ENCODE measurements at regions not wholly inside any gene's neighbourhood (a gene's known extent, or its start where the extent isn't known, plus 50 kb on each side); places are given as distances from the start of the nearest gene placed in this dataset.
"Not testable (repeated sequence)": the region's sequence is repeated elsewhere in the genome, so short reads cannot be mapped to it uniquely, and the experiment has no call there.

DNA sequence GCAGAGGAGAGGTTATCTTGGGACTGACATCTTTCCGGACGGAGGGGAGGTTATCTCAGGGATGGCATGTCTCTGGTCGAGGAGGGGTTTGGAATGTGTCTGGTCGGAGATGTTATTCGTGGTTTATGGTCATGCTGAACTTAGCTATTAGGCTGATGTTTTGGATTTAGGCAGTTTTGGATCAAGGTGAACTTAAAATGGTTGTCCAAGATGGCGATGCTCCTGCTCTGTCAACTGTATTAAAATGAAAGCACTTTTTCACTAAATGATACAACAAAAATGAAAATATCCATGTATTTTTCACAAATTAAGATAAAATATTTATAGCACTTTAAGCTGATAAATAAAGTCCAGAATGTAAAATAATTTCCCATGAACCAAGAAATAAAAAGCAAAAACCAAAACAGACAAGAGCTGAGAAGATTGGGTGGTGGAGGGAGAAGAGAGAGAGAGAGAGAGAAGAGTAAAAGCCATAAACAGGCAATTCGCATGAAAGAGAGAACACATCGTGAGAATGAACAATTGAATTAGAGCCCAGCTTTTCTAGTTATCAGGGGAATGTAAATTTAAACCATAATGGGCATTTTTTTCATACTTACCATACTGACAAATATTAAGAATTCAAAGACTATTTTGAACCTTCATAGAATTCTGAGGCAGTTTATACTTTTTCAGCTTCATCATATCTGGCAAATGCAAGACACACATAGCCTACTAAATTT lies 2236.0 kb upstream of the AGA start:
- DNase-seq (ENCODE audit: low spot score) = no peak

DNA sequence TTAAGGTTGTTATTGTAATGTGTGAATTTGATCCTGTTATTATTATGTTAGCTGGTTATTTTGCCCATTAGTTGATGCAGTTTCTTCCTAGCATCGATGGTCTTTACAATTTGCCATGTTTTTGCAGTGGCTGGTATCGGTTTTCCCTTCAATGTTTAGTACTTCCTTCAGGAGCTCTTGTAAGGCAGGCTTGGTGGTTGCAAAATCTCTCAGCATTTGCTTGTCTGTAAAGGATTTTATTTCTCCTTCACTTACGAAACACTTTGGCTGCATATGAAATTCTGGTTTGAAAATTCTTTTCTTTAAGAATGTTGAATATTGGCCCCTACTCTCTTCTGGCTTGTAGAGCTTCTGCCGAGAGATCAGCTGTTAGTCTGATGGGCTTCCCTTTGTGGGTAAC lies 2241.4 kb upstream of the AGA start:
- DNase-seq (ENCODE audit: low spot score) = not testable (repeated sequence)

DNA sequence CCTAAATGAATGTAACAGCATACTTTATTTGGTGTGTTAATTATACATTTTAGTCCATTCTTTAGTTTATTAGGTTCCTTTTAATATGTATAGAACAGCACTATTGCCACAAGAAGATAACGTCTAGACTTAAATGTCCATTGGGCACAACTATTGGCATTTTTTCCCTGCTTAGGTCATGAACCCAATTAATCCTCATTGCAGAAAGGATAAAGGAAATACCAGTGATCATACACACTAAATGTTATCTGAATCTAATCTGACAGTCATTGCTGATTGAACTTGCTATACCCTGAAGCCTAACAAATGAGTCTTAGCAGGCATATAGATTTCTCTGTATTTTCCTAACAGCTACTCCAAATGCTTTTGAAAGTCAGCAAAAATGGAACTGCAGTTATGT lies 2250.0 kb upstream of the AGA start:
- no peak for DNase-seq (ENCODE audit: low spot score)

DNA sequence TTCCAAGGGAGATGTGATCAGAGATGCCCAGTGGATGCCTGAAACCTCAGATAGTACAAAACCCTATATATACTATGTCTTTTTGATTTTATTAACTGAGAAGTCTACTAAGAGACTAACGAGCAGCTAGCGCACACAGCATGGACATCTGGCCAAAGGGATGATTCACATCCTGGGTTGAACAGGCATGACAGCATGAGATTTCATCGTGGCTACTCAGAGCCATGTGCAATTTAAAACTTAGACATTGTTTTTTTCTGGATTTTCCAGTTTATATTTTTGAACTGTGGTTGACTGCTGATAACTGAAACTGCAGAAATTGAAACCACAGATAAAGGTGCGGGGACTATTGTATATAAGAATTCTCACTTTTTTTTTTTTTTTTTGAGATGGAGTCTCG lies 2252.9 kb upstream of the AGA start:
- no peak for DNase-seq (ENCODE audit: low spot score)

GRCh38 chr4:179698321-179698720 lies 2256.1 kb upstream of the AGA start:
- no peak for DNase-seq (ENCODE audit: low spot score)

DNA sequence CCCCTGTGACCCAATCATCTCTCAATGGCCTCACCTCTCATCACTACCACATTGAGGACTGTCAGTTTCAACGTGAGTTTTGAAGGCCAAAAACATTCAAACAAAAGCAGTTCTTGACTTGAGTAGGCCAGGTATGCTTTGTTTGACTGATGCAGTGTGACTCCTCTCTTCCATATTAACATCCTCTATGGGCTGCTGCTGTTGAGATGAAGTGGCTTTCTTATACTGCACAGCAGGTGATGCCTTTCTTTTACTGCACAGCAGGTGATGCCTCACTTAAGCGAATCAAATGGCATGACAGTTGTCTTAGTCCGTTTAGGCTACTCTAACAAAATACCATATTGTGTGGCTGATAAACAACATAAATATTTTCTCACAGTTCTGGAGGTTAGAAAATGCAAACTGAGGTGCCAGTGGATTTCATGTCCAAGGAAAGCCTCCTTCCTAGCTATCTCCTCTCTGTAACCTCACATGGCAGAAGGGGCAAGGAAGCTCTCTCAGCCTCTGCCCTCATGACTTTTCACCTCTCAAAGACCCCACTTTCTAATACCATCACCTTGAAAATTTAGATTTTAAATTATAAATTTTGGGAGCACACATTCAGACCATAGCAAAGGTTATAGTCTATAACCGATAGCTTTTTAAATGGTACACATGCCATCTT lies 2267.9 kb upstream of the AGA start:
- DNase-seq (ENCODE audit: low spot score) = no peak

GRCh38 chr4:179719766-179720450 lies 2277.7 kb upstream of the AGA start:
- DNase-seq (ENCODE audit: low spot score) = no peak

GRCh38 chr4:179726491-179726890 lies 2284.3 kb upstream of the AGA start:
- not testable (repeated sequence) for DNase-seq (ENCODE audit: low spot score)

DNA sequence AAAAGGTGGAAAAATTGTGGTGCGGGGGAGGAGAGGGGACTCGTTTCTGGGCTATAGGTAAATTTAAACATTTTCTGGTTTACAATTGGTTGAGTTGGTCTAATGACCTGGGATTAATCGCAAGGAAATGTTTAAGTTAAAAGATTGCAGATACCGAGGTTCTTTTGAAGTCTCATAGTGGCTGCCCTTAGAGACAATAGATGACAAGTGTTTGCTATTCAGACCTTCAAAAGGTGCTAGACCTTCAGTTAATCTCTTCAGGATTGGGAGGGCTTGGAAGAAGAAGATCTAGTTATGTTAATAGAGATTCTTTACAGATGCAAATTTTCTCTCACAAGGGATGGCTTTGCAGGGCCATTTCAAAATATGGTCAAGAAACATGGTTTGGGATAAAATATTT lies 2286.1 kb upstream of the AGA start:
- no peak for DNase-seq (ENCODE audit: low spot score)

- DNase-seq (ENCODE audit: low spot score) = not testable (repeated sequence)
Observed at GRCh38 chr4:179736820-179737219, 2294.6 kb upstream of the AGA start.

- no peak for DNase-seq (ENCODE audit: low spot score)
Observed at GRCh38 chr4:179738822-179739221, 2296.6 kb upstream of the AGA start.

- DNase-seq (ENCODE audit: low spot score) = no peak
Observed at GRCh38 chr4:179747218-179747910, 2305.1 kb upstream of the AGA start.

DNA sequence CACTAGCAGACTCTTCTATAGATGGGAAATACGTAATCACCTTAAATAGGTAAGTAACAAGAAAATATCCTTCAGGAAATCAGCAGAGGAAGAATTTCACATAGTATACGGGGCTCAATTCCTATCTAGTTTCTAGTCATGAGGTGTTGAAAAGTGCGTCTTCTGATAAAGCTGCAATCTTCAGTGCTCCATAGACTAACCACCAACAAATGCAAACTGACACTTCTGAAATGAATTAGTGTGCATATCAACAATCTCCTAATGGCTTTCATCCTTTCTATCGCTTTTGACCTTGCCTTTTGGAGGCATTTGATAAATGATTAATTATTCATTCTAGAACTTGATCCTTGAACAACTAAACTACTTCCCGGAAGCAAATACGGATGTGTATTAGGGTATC lies 2306.6 kb upstream of the AGA start:
- no peak for DNase-seq (ENCODE audit: low spot score)

- DNase-seq (ENCODE audit: low spot score) = no peak
Observed at GRCh38 chr4:179750374-179750773, 2308.1 kb upstream of the AGA start.

DNA sequence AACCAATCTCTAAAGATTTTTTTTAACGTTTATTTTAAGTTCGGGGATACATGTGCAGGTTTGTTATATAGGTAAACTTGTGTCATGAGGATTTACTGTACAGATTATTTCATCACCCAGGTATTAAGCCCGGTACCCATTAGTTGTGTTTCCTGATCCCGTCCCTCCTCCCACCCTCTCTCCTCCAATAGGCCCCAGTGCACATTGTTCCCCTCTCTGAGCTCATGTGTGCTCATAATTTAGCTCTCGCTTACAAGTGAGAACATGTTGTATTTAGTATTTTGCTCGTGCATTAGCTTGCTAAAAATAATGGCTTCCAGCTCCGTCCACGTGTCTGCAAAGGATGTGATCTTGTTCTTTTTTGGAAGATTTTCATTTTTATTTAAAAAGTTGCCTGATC lies 2309.4 kb upstream of the AGA start:
- DNase-seq (ENCODE audit: low spot score) = no peak

DNA sequence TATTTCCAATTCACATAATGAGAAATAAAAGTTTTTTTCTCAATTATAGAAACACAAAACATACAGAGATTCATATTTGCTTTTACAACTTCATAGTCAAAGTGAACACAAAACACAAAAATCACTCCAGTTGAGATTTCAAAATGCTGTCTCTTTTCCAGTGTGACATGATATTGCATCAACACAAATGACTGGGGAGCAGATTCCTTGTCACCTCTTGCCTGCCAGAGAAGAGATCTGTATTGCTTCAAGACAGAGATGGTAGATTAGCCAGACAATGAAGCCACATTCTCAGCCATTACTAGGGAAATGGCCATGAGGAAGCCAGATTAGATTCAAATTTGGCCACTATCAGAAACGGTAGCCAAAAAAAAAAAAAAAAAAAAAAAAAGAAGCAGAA lies 2313.1 kb upstream of the AGA start:
- no peak for DNase-seq (ENCODE audit: low spot score)

GRCh38 chr4:179757641-179758040 lies 2315.4 kb upstream of the AGA start:
- no peak for DNase-seq (ENCODE audit: low spot score)

GRCh38 chr4:179762840-179763239 lies 2320.6 kb upstream of the AGA start:
- no peak for DNase-seq (ENCODE audit: low spot score)

- DNase-seq (ENCODE audit: low spot score) = no peak
Observed at GRCh38 chr4:179766938-179767337, 2324.7 kb upstream of the AGA start.

GRCh38 chr4:179768996-179769395 lies 2326.8 kb upstream of the AGA start:
- no peak for DNase-seq (ENCODE audit: low spot score)

- no peak for DNase-seq (ENCODE audit: low spot score)
Observed at GRCh38 chr4:179797738-179798137, 2355.5 kb upstream of the AGA start.

DNA sequence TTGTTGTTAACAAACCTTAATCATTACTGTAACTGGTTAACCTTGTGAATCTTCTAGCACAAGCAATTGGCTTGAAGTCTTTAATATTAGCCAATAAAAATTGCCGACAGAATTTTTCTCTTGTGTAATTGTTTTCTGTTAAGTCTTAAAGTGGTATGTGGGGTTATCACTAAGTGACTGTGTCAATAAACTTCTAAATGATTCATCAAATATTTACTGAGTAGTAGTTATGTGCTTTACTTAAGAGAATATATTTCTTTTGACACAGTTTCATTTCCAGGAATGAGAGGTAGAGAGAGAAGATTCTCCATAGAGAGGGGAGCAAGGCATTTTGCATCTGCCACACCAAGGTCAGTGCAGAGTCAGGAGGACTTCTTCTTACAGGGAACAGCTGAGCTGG lies 2361.6 kb upstream of the AGA start:
- DNase-seq (ENCODE audit: low spot score) = no peak

DNA sequence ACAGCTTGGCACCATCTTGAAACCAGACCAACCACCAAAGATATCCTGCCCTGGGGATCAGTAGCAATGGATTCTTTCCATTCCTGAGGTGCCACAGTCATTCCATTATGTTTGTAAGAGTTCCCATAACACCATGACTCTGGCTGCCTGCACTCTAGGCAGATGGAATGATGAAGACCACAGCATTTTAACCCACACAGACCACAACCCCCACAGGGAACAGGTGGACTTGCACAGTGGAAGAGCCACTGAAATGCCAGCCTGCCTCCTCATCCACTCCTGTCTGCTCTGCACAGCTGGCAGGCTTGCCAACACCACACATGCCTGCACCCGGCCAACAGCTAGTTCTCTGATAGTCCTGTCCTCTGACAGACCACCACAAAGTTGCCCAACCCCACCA lies 2362.2 kb upstream of the AGA start:
- DNase-seq (ENCODE audit: low spot score) = no peak

Data from globus pallidus (tissue), 1 donor.